ENCODE measurements at regions not wholly inside any gene's neighbourhood (a gene's known extent, or its start where the extent isn't known, plus 50 kb on each side); places are given as distances from the start of the nearest gene placed in this dataset.
"Not testable (repeated sequence)": the region's sequence is repeated elsewhere in the genome, so short reads cannot be mapped to it uniquely, and the experiment has no call there.

DNA sequence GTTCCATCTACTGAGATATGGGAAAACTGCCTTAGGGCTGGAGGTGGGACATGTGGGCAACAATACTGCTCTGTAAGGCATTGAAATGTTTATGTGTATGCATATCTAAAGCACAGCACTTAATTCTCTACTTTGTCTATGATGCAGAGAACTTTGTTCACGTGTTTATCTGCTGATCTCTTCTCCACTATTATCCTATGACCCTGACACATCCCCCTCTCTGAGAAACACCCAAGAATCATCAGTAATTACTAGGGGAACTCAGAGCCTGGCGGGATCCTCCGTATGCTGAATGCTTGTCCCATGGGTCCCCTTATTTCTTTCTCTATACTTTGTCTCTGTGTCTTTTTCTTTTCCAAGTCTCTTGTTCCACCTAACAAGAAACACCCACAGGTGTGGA, 63.8 kb downstream of the OR4A15 start:
- not testable (repeated sequence) for H4K20me1 ChIP-seq; H3K36me3 ChIP-seq; H3K27ac ChIP-seq; H3K9me3 ChIP-seq (replicated peaks in 1 of 11); H3K4me2 ChIP-seq; H3K4me3 ChIP-seq; H3K4me1 ChIP-seq; H3K27me3 ChIP-seq; H3K9ac ChIP-seq

DNA sequence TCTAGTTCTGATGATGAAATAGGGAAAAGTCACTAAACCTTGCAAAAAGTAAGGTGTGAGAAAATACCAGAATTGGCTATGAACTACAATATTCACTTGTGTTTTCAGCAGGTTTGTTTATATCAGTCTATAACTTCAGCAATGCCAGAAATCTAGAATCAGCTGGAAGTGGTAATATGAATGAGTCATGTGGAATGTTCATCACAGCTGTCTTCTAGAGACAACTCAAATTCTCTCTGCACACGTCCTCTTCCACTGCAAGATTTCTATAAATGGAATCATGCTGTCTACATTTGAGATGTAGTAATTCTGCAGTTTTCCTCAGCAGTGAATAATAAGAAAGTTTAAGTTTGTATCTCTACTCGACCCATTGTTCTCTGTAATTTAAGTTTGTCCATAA, 89.9 kb downstream of the OR4A15 start:
- no peaks in the 10 kb centered on the region for H3K4me1 ChIP-seq
- no peak for TF ChIP-seq Cebpa-rat (IDR thresholded peaks at IDR 0.05)

DNA sequence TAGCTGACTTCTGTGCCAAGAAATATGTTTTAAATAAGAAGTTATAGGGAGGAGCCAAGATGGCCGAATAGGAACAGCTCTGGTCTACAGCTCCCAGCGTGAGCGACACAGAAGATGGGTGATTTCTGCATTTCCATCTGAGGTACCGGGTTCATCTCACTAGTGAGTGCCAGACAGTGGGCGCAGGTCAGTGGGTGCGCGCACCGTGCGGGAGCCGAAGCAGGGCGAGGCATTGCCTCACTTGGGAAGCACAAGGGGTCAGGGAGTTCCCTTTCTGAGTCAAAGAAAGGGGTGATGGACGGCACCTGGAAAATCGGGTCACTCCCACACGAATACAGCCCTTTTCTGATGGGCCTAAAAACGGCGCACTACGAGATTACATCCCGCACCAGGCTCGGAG, 92.1 kb downstream of the OR4A15 start:
- H3K4me3 ChIP-seq; H3K36me3 ChIP-seq; H3K9ac ChIP-seq; H3K4me2 ChIP-seq; H3K27ac ChIP-seq; H4K20me1 ChIP-seq; H3K9me3 ChIP-seq (replicated peaks in 1 of 11); H3K27me3 ChIP-seq; H3K4me1 ChIP-seq: not testable (repeated sequence)

More for the DNA sequence above, 89.9 kb downstream of the OR4A15 start:
- H4K20me1 ChIP-seq: no peaks in the 10 kb centered on the region
- H3K27me3 ChIP-seq: no peaks in the 10 kb centered on the region
- no peak overlapping the region for H3K4me2 ChIP-seq
- no peak overlapping the region for H3K4me3 ChIP-seq
- H3K36me3 ChIP-seq: no peaks in the 10 kb centered on the region
- H3K27ac ChIP-seq: no peak overlapping the region
- no peak overlapping the region for H3K9ac ChIP-seq
- no peaks in the 10 kb centered on the region for H3K9me3 ChIP-seq (replicated peaks in 1 of 11)

DNA sequence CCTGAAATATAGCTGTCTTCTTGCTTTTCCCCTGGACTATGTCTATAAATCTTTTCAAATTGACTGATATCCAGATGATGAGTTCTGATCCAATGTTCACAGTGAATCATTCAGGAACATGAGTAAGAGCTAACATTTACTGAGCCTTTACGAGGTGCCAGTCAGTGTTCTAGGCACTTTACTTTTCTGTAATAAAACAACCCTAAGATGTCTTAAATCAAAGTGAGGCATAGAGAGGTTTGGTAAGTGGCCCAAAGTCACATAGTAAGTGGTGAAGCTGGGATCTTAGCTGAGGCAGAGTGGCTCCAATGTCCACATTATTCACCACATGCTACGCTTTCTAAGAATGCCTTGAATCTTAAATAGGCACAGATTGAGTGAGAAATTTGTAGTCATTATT, 79.9 kb upstream of the OR4C15 start:
- Histone ChIP-seq H3K4me3 (no peak overlapping the region), H3K4me1 (peaks cover 0 to 6% (median 0%) of the 10 kb centered on the region in 10 experiments; a peak in 1 of 20 replicates), H3K27me3 (no peaks in the 10 kb centered on the region), H3K36me3 (no peaks in the 10 kb centered on the region), H3K9ac (no peak overlapping the region), H3K9me3 (replicated peaks in 1 of 11) (peaks cover 0 to 14% (median 0%) of the 10 kb centered on the region in 11 experiments; a peak in 3 of 22 replicates), H3K27ac (no peak overlapping the region), H3K4me2 (no peak overlapping the region), H4K20me1 (no peaks in the 10 kb centered on the region)
- TF ChIP-seq Cebpa-rat (IDR thresholded peaks at IDR 0.05): no peak

DNA sequence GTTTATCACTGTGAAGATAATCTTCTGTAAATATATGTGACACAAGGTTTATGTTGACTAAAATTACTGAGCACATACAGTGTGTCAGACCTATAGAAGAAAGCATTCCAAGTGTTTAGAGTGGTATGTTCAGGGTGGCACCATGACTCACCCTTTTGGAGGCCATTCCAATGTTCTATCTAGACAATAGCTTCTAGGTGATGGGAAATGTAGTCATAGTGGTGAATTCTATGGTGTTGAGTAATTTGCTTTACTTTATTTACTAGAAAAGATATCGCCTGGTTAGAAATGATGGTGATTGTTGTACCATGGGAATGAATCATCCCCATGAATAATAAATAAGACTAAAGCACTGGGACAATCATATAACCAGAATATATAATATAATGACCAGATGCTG, 72.9 kb upstream of the OR4C15 start:
- no peaks in the 10 kb centered on the region for H4K20me1 ChIP-seq
- H3K4me3 ChIP-seq: no peak overlapping the region
- no peaks in the 10 kb centered on the region for H3K4me1 ChIP-seq
- H3K27ac ChIP-seq: no peak overlapping the region
- 0 out of 22 replicates have a peak, but pooled peaks cover 0 to 3% (median 0%) of the 10 kb centered on the region in 11 experiments for H3K9me3 ChIP-seq (replicated peaks in 1 of 11)
- no peaks in the 10 kb centered on the region for H3K27me3 ChIP-seq
- no peak for TF ChIP-seq Cebpa-rat (IDR thresholded peaks at IDR 0.05)
- no peak overlapping the region for H3K9ac ChIP-seq
- H3K36me3 ChIP-seq: no peaks in the 10 kb centered on the region
- H3K4me2 ChIP-seq: no peak overlapping the region

DNA sequence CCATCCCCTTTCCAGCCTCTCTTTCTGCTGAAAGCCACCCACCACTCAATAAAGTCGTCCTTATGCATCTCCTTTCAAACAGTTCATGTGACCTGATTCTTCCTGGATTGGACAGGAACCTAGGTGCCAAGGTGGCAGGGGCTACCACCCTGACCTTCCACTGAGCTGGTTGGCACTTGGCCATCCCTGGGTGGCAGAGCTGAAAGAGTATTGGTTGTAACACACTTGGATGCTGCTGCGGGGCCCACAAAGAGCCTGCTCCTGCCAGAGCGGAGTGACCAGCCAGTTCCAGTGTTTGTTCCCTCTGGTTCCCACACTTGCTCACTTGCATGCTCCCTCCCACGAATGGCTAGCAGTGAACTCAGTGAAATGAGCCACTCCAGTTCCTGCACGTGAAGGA, 57.2 kb upstream of the OR4C15 start:
- Histone ChIP-seq H3K9me3 (replicated peaks in 1 of 11) (peaks cover 27 to 52% (median 37%) of the 10 kb centered on the region in 11 experiments), H3K4me2 (no peak overlapping the region), H3K27ac (no peak overlapping the region), H3K9ac (no peak overlapping the region), H4K20me1 (no peaks in the 10 kb centered on the region), H3K36me3 (no peaks in the 10 kb centered on the region), H3K27me3 (no peaks in the 10 kb centered on the region), H3K4me3 (no peak overlapping the region), H3K4me1 (no peaks in the 10 kb centered on the region)
- no peak for TF ChIP-seq Cebpa-rat (IDR thresholded peaks at IDR 0.05)

DNA sequence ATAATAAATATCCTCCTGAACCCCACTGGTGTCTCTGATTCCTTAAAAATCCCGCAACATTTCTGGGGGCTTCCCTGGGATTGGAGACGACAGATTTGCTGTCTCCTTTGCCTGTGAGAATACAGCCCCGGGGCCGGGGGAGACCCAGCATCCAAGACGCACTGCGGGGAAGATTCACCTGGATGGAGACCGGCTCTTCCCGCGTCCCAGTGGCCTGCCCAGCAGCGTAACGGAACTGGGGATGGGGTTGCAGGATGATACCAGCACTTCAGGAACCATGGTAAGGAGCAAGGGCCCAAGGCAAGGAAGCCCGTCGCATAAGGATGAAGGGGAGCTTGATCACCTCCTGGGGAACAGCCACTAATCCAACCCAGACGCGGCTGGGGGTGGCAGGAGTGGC, 53.3 kb upstream of the OR4C15 start:
- Histone ChIP-seq H3K4me2 (no peak overlapping the region), H3K4me1 (no peaks in the 10 kb centered on the region), H3K36me3 (no peaks in the 10 kb centered on the region), H4K20me1 (no peaks in the 10 kb centered on the region), H3K27me3 (no peaks in the 10 kb centered on the region), H3K9ac (no peak overlapping the region), H3K4me3 (no peak overlapping the region), H3K9me3 (replicated peaks in 1 of 11) (peaks cover 13 to 31% (median 20%) of the 10 kb centered on the region in 11 experiments), H3K27ac (no peak overlapping the region)
- no peak for TF ChIP-seq Cebpa-rat (IDR thresholded peaks at IDR 0.05)

DNA sequence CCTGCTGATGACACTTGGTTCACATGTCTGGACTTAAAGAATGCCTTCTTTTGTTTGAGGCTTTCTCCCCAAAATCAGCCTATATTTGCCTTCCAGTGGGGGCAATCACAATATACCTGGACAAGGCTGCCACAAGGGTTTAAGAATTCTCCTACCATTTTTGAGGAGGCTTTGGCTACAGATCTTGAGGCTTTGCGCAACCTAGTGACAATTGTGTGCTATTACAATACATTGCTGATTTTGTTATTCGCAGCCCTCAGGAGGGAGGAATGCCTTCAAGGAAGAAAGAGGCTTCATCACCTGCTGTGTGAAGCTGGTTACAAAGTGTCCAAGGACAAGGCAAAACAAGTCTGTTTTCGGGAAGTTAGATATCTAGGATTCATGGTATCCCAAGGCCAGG, 50.8 kb upstream of the OR4C15 start:
- H3K27ac ChIP-seq: no peak overlapping the region
- H3K4me1 ChIP-seq: no peaks in the 10 kb centered on the region
- H3K9ac ChIP-seq: no peak overlapping the region
- no peaks in the 10 kb centered on the region for H4K20me1 ChIP-seq
- H3K4me2 ChIP-seq: no peak overlapping the region
- H3K9me3 ChIP-seq (replicated peaks in 1 of 11): peaks cover 0 to 10% (median 0%) of the 10 kb centered on the region in 11 experiments; a peak in 4 of 22 replicates
- no peak for TF ChIP-seq Cebpa-rat (IDR thresholded peaks at IDR 0.05)
- no peaks in the 10 kb centered on the region for H3K27me3 ChIP-seq
- no peak overlapping the region for H3K4me3 ChIP-seq
- H3K36me3 ChIP-seq: no peaks in the 10 kb centered on the region
